DMS79 treated with DMSO at 0.1 percent for 48 hours (cell line): ENCODE measurements at regions not wholly inside any gene's neighbourhood (a gene's known extent, or its start where the extent isn't known, plus 50 kb on each side); places are given as distances from the start of the nearest gene placed in this dataset.

ENCODE experiments used
- DNase-seq: peaks from one replicate; lab custom pipeline; 2025; lab: John Stamatoyannopoulos, UW

GRCh38 chr2:52139241-52139640 lies 1107.3 kb upstream of the NRXN1 start:
- DNase-seq, result no peak

- DNase-seq, result no peak
Measured at GRCh38 chr2:52135235-52135634, 1103.3 kb upstream of the NRXN1 start.

GRCh38 chr2:52128081-52128480 lies 1096.1 kb upstream of the NRXN1 start:
- DNase-seq, result no peak

- DNase-seq, result no peak
Measured at GRCh38 chr2:52127527-52127926, 1095.6 kb upstream of the NRXN1 start.

GRCh38 chr2:52117299-52117698 lies 1085.4 kb upstream of the NRXN1 start:
- no peak for DNase-seq

- peak; percentile 5 for DNase-seq
Measured at GRCh38 chr2:52115750-52116149, 1083.8 kb upstream of the NRXN1 start.

GRCh38 chr2:52113338-52113737 lies 1081.4 kb upstream of the NRXN1 start:
- no peak for DNase-seq

GRCh38 chr2:52112141-52112540 lies 1080.2 kb upstream of the NRXN1 start:
- DNase-seq, result no peak

GRCh38 chr2:52107124-52107523 lies 1075.2 kb upstream of the NRXN1 start:
- no peak for DNase-seq

- DNase-seq, result no peak
Measured at GRCh38 chr2:52097071-52097470, 1065.1 kb upstream of the NRXN1 start.

- no peak for DNase-seq
Measured at GRCh38 chr2:52084759-52085158, 1052.8 kb upstream of the NRXN1 start.

- no peak for DNase-seq
Measured at GRCh38 chr2:52083214-52083613, 1051.3 kb upstream of the NRXN1 start.

- no peak for DNase-seq
Measured at GRCh38 chr2:52082646-52083045, 1050.7 kb upstream of the NRXN1 start.

GRCh38 chr2:52079602-52080001 lies 1047.7 kb upstream of the NRXN1 start:
- DNase-seq, result no peak

- no peak for DNase-seq
Measured at GRCh38 chr2:52077159-52077558, 1045.2 kb upstream of the NRXN1 start.

GRCh38 chr2:52074130-52074719 lies 1042.3 kb upstream of the NRXN1 start:
- DNase-seq, result no peak

- DNase-seq, result no peak
Measured at GRCh38 chr2:52072949-52073348, 1041.0 kb upstream of the NRXN1 start.

GRCh38 chr2:52070665-52071064 lies 1038.7 kb upstream of the NRXN1 start:
- no peak for DNase-seq

GRCh38 chr2:52064234-52064633 lies 1032.3 kb upstream of the NRXN1 start:
- no peak for DNase-seq

GRCh38 chr2:52054824-52055223 lies 1022.9 kb upstream of the NRXN1 start:
- no peak for DNase-seq

GRCh38 chr2:52036853-52037252 lies 1004.9 kb upstream of the NRXN1 start:
- no peak for DNase-seq

- DNase-seq, result no peak
Measured at GRCh38 chr2:52036024-52036423, 1004.1 kb upstream of the NRXN1 start.

- no peak for DNase-seq
Measured at GRCh38 chr2:52035391-52035790, 1003.5 kb upstream of the NRXN1 start.

- DNase-seq, result no peak
Measured at GRCh38 chr2:52034706-52035105, 1002.8 kb upstream of the NRXN1 start.

- no peak for DNase-seq
Measured at GRCh38 chr2:52022006-52022405, 990.1 kb upstream of the NRXN1 start.
